ENCODE measurements at regions not wholly inside any gene's neighbourhood (a gene's known extent, or its start where the extent isn't known, plus 50 kb on each side); places are given as distances from the start of the nearest gene placed in this dataset.

DNA sequence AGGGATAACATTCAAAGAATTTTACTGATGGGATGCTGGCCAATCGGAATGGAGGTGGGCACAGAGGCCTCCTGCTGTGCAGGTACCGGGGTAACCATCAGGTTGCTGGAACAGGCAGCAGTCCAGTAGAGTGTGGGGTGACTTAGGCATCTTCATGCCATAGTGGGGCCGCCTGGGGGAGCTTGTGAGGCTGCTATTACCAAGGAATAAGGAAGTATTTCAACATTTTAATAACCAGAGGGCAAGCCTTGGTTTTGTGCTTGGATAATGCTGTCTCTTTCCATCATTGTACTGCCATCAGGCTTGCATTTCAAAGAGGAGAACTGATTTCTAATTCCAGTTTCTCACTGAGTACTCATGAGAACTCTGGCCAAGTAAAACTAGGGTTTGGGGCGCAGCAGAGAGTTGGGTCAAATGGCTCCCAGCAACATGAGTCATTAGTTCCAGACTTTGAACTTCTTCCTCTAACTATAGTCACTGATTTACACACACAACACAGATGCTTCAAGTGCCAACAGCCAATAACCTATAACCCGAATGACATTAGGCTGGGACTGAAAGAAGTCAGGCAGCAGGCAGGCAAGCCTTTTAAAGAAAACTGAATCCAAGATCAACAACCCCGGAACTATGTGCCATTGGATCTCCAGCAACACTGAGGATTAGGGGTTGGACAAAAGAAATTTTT, 56.1 kb upstream of the FHL2 start:
- TF ChIP-seq CTCF (IDR thresholded peaks at IDR 0.05) (no peak), POLR2A (IDR thresholded peaks at IDR 0.05) (no peak)

Measured in gastroesophageal sphincter (tissue), 3 donors.